ENCODE measurements at regions not wholly inside any gene's neighbourhood (a gene's known extent, or its start where the extent isn't known, plus 50 kb on each side); places are given as distances from the start of the nearest gene placed in this dataset.
A peak's percentile ranks its signal among the peaks of the same experiment; 100 is the strongest.
"Not testable (repeated sequence)": the region's sequence is repeated elsewhere in the genome, so short reads cannot be mapped to it uniquely, and the experiment has no call there.

DNA sequence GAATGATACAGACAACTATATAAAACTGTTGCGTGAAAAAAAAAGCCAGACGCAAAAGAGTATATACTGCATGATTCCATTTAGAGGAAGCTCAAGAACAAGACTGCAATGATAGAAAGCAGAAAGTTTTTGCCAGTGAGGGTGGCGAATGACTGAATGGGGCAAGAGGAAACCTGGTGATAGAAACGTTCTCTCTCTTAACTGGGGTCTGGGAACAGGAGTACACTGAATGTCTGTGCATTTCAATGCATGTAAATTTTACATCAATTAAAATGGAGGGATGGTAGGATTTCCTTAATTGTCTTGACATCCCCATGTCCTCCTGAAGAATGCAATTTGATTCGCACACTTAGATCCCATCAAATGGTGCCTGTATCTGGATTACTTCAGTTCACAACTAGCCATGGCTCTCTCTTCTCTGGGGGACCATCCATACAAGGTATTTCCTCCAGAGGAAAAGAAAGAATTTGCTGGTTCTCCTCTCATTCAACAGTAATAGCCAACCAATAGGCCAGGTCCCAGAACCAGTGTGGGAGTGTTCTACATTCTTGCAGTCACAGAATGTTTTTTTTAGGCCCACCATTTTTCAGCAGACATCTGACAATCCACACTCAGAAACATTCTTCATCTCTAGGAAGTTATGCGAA is 221.0 kb upstream of the KLF14 start:
- DNase-seq (ENCODE audit: low read depth in 2 of 3, low spot score in 2 of 3) = no peak

GRCh38 chr7:130955565-130955919 is 221.5 kb upstream of the KLF14 start:
- no peak for DNase-seq (ENCODE audit: low read depth in 2 of 3, low spot score in 2 of 3)

- peak in 1 of 3 donors; percentile 37 for DNase-seq (ENCODE audit: low read depth in 2 of 3, low spot score in 2 of 3)
Measured at GRCh38 chr7:130956417-130957136, 222.6 kb upstream of the KLF14 start.

- DNase-seq (ENCODE audit: low read depth in 2 of 3, low spot score in 2 of 3) = peak in 1 of 3 donors; percentile 53
Measured at GRCh38 chr7:130957137-130957513, 223.1 kb upstream of the KLF14 start.

- DNase-seq (ENCODE audit: low read depth in 2 of 3, low spot score in 2 of 3) = not testable (repeated sequence)
Measured at GRCh38 chr7:130957722-130958435, 223.9 kb upstream of the KLF14 start.

DNA sequence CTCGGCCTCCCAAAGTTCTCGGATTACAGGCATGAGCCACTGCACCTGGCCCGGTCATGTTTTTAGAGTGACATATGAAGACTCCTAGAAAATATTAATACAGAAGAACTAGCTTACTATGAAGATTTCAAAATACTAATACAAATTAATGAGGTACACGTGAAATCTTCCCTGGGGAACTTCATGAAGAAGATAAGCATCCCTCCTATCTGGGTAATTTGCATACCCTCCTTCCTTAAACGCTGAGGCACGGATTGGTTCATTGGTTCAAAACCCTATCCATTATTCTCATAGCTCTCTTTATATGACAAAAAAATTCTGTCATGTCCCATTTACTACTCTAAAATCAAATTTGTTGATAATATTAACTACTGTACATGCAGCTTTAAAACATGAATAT is 224.8 kb upstream of the KLF14 start:
- DNase-seq (ENCODE audit: low read depth in 2 of 3, low spot score in 2 of 3) = no peak

- no peak for DNase-seq (ENCODE audit: low read depth in 2 of 3, low spot score in 2 of 3)
Measured at GRCh38 chr7:130959743-130960207, 225.8 kb upstream of the KLF14 start.

- DNase-seq (ENCODE audit: low read depth in 2 of 3, low spot score in 2 of 3) = peak in 2 of 3 donors; percentile 60 to 77
Measured at GRCh38 chr7:130960208-130960988, 226.4 kb upstream of the KLF14 start.

DNA sequence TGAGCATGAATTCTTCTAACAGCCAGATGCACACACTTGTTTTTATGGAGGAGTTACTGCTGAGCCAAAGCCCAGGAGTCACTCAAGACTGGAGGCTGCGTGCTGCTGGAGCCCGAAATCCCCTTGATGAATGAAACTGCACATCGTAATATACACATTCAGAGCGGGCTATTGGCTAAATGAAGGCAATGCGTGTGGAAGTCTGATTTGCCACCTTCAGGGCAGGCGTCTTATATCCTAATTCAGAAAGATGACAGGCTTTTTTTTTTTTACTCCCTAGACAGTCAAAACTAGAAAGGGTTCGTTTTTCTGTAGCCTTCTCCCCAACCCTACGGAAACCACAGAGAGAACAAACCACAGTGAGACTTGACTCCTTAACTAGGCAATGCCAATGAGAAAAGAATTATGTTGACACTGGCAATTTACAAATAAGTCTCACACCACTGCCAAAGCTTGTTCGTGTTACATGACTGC is 227.2 kb upstream of the KLF14 start:
- peak; percentile 52 to 83 (median 63) for DNase-seq (ENCODE audit: low read depth in 2 of 3, low spot score in 2 of 3)

DNA sequence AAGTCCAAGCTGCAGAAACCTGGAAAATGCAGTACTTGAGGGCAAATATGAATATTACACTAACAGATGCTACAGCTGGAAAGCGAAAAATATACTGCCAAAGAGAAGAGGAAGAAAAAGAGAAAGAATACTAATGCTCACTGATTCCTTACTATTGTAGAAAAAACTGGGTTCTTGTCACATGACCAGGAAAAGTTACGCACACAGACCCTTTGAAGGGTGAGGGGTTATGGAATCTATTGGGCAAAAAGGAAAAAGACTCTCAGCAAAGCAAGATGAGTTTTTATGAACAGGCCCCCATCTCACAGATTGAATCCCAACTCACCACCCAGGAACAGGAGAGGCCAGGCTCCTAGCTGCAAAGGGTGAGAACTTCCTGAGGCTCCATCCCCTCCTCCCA is 228.1 kb upstream of the KLF14 start:
- no peak for DNase-seq (ENCODE audit: low read depth in 2 of 3, low spot score in 2 of 3)

- no peak for DNase-seq (ENCODE audit: low read depth in 2 of 3, low spot score in 2 of 3)
Measured at GRCh38 chr7:130963339-130963738, 229.3 kb upstream of the KLF14 start.

GRCh38 chr7:130965515-130965914 is 231.5 kb upstream of the KLF14 start:
- no peak for DNase-seq (ENCODE audit: low read depth in 2 of 3, low spot score in 2 of 3)

- no peak for DNase-seq (ENCODE audit: low read depth in 2 of 3, low spot score in 2 of 3)
Measured at GRCh38 chr7:130966246-130967009, 232.4 kb upstream of the KLF14 start.

- no peak for DNase-seq (ENCODE audit: low read depth in 2 of 3, low spot score in 2 of 3)
Measured at GRCh38 chr7:130970196-130970595, 236.2 kb upstream of the KLF14 start.

- no peak for DNase-seq (ENCODE audit: low read depth in 2 of 3, low spot score in 2 of 3)
Measured at GRCh38 chr7:130970696-130971095, 236.7 kb upstream of the KLF14 start.

DNA sequence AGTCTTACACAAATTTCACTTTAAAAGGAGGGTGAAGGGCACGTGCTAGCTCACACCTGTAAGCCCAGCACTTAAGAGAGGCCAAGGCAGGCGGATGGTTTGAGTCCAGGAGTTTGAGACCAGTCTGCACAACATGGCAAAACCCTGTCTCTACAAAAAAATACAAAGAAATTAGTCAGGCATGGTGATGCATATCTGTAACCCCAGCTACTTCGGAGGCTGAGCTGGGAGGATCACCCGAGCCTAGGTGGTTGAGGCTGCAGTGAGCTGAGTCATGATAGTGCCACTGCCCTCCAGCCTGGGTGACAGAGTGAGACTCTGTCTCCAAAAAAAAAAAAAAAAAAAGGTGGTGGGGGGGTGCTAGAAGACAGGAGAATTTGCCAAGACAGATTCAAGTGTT is 237.3 kb upstream of the KLF14 start:
- no peak for DNase-seq (ENCODE audit: low read depth in 2 of 3, low spot score in 2 of 3)

DNA sequence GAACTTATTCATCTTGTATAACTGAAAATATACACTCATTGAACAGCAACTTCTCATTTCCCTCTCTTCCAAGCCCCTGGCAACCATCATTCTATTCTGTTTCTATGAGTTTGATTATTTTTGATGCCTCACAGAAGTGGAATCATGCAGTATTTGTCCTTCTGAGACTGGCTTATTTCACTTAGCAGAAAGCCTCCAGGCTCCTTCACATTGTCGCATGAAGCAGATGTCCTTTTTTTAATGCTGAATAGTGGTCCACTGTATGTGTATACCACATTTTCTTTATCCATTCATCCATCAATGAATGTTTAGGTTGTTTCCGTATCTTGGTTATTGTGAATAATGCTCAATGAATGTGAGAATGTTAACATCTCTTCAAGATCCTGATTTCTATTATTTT is 238.2 kb upstream of the KLF14 start:
- no peak for DNase-seq (ENCODE audit: low read depth in 2 of 3, low spot score in 2 of 3)

- no peak for DNase-seq (ENCODE audit: low read depth in 2 of 3, low spot score in 2 of 3)
Measured at GRCh38 chr7:130973637-130974036, 239.6 kb upstream of the KLF14 start.

- DNase-seq (ENCODE audit: low read depth in 2 of 3, low spot score in 2 of 3) = no peak
Measured at GRCh38 chr7:130974169-130974568, 240.2 kb upstream of the KLF14 start.

- no peak for DNase-seq (ENCODE audit: low read depth in 2 of 3, low spot score in 2 of 3)
Measured at GRCh38 chr7:130974794-130975193, 240.8 kb upstream of the KLF14 start.
